WERI-Rb-1 (cell line): ENCODE measurements at regions not wholly inside any gene's neighbourhood (a gene's known extent, or its start where the extent isn't known, plus 50 kb on each side); places are given as distances from the start of the nearest gene placed in this dataset.

Experiments used
- DNase-seq: peaks from one replicate; pipeline ENCODE4 v3.0.0-alpha.2; 2020
- H3K27ac ChIP-seq: fragments of 250-450 bp; sonication (Bioruptor Pico); 2 replicates; pipeline ENCODE4 v1.5.1; 2020; ENCODE audit warnings: mild to moderate bottlenecking, moderate library complexity
- H3K27me3 ChIP-seq: fragments of 250-450 bp; sonication (Bioruptor Pico); 2 replicates; pipeline ENCODE4 v1.5.1; 2021; ENCODE audit warnings: mild to moderate bottlenecking, low read depth, moderate library complexity; ENCODE audit not compliant: insufficient read depth, severe bottlenecking
- H3K36me3 ChIP-seq: fragments of 250-450 bp; sonication (Bioruptor Pico); 2 replicates; pipeline ENCODE4 v1.5.1; 2020; ENCODE audit warnings: mild to moderate bottlenecking, moderate library complexity
- H3K4me3 ChIP-seq: 2 replicates; pipeline ENCODE4 v1.5.1; 2011; ENCODE audit warnings: low read depth, mild to moderate bottlenecking, control low read depth, low read length
- H3K9me3 ChIP-seq: fragments of 250-450 bp; sonication (Bioruptor Pico); 2 replicates; pipeline ENCODE4 v1.5.1; 2021; ENCODE audit warnings: mild to moderate bottlenecking, moderate library complexity; ENCODE audit not compliant: severe bottlenecking
- CTCF ChIP-seq: IDR thresholded peaks from 2 replicates; pipeline ENCODE4 v1.5.1; 2011; ENCODE audit warnings: low read depth, mild to moderate bottlenecking, control low read depth, inconsistent platforms, low read length

DNA sequence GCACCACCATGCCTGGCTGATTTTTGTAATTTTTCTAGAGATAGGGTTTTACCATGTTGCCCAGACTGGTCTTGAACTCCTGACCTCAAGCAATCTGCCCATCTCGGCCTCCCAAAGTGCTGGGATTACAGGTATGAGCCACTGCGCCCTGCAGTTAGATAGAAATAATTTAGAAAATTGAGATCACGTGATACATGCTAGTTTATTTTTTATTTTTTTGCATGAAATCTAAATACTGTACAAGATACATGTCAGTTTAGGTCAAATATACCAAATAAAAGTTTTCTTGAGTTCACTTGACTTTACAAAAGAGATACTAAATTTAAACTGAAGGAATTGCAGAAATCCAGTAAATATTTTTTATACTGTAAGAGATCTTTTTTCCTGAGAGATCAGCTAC is 304.2 kb downstream of the YTHDC2 start:
- no peaks in the 10 kb centered on the region for H3K36me3 ChIP-seq
- no peak for DNase-seq
- no peak for TF ChIP-seq CTCF
- H3K27ac ChIP-seq = no peak overlapping the region
- no peaks in the 10 kb centered on the region for H3K9me3 ChIP-seq
- no peaks in the 10 kb centered on the region for H3K27me3 ChIP-seq
- no peak overlapping the region for H3K4me3 ChIP-seq

- H3K9me3 ChIP-seq = no peaks in the 10 kb centered on the region
- no peak overlapping the region for H3K4me3 ChIP-seq
- TF ChIP-seq CTCF = no peak
- no peaks in the 10 kb centered on the region for H3K36me3 ChIP-seq
- H3K27ac ChIP-seq = no peak overlapping the region
- DNase-seq = no peak
- no peaks in the 10 kb centered on the region for H3K27me3 ChIP-seq
These were observed 310.2 kb downstream of the YTHDC2 start for GRCh38 chr5:113823696-113824095.

GRCh38 chr5:113824307-113824706 is 310.8 kb downstream of the YTHDC2 start:
- Histone ChIP-seq H3K27me3 (no peaks in the 10 kb centered on the region), H3K36me3 (no peaks in the 10 kb centered on the region), H3K27ac (no peak overlapping the region), H3K4me3 (no peak overlapping the region), H3K9me3 (no peaks in the 10 kb centered on the region)
- no peak for DNase-seq
- peak; percentile 15; the same call in 1 of the 2 replicates for TF ChIP-seq CTCF

DNA sequence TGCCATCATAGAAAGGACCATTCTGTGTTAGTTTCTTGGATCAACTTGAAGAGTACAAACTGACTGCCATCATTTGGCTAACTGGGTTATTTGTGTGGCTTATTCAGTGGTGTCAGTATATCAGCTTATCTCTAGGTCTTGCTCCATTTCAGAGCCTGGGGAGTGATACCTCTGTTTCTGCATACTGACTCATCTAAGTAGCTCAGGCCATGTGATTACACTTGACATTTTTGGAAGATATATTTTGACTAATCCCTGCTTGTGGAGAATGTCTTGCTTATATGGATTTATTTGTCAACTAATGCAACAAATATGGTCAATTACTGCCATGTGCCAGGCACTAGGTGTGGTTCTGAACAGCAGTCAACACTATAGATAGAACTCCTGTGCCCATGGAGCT is 311.7 kb downstream of the YTHDC2 start:
- Histone ChIP-seq H3K4me3 (no peak overlapping the region), H3K9me3 (no peaks in the 10 kb centered on the region), H3K36me3 (no peaks in the 10 kb centered on the region), H3K27me3 (no peaks in the 10 kb centered on the region), H3K27ac (no peak overlapping the region)
- DNase-seq = no peak
- no peak for TF ChIP-seq CTCF

DNA sequence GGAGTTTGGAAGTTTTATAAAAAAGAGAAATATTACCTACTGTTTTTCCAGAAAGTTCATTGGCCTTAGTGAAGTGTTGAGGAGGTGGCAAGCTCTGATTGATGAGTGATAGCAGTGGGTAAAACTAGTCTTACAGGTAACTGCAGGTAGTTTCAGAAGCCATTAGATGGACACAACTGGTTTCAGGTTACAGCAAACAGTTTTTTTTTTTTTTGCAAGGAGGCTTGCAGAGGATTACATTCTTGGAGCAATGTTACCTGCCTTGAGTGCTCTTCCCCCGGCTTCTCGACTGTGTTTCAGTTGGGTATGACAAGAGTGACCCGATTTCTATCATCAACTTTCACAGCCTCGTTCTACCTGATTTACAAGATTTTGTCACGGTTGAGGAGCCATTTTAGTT is 333.4 kb downstream of the YTHDC2 start:
- DNase-seq = no peak
- no peaks in the 10 kb centered on the region for H3K9me3 ChIP-seq
- H3K27me3 ChIP-seq = no peaks in the 10 kb centered on the region
- H3K36me3 ChIP-seq = no peaks in the 10 kb centered on the region
- TF ChIP-seq CTCF = no peak
- no peak overlapping the region for H3K4me3 ChIP-seq
- H3K27ac ChIP-seq = no peak overlapping the region

DNA sequence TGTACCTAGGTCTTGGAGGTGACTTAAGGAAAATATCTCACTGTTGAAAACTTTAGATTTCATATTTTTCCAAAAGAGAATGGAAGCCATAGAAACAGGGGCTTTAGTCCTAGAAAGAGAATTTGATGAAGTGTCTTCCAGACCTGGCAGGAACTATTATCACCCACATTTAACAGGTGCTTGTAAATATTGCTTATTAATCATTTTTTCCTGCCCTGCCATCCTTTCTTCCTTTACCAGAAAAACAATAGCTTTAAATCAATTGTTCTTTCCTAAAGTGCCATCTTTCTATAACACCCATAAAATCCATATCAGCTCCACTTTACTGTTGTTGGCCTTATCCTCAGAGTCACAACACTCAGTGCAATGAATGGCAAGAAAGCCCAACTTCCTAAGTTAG is 350.9 kb downstream of the YTHDC2 start:
- no peak for TF ChIP-seq CTCF
- Histone ChIP-seq H3K36me3 (no peaks in the 10 kb centered on the region), H3K9me3 (no peaks in the 10 kb centered on the region), H3K4me3 (no peak overlapping the region), H3K27me3 (peaks cover 10% of the 10 kb centered on the region), H3K27ac (no peak overlapping the region)
- DNase-seq = no peak
